NT2/D1 (cell line): ENCODE measurements at regions not wholly inside any gene's neighbourhood (a gene's known extent, or its start where the extent isn't known, plus 50 kb on each side); places are given as distances from the start of the nearest gene placed in this dataset.

Experiments
- DNase-seq: peaks from one replicate; pipeline ENCODE4 v3.0.0-alpha.2; 2011; ENCODE audit warnings: low read depth, low spot score
- H3K27me3 ChIP-seq: 2 replicates; pipeline ENCODE4 v1.6.0; 2011; ENCODE audit warnings: mild to moderate bottlenecking; ENCODE audit not compliant: insufficient read length, insufficient read depth
- H3K36me3 ChIP-seq: 2 replicates; pipeline ENCODE4 v1.6.1; 2011; ENCODE audit warnings: mild to moderate bottlenecking, low read length, mixed read lengths; ENCODE audit not compliant: insufficient read depth, insufficient read length
- H3K4me1 ChIP-seq: 2 replicates; pipeline ENCODE4 v1.5.1; 2011; ENCODE audit not compliant: insufficient read depth, insufficient read length
- H3K4me3 ChIP-seq: 2 replicates; pipeline ENCODE4 v1.5.1; 2011; ENCODE audit warnings: low read depth; ENCODE audit not compliant: insufficient read length
- H3K9ac ChIP-seq: 2 replicates; pipeline ENCODE4 v1.6.0; 2011; ENCODE audit warnings: low read depth; ENCODE audit not compliant: insufficient read length
- H3K9me3 ChIP-seq: 2 replicates; pipeline ENCODE4 v1.5.1; 2011; ENCODE audit warnings: mild to moderate bottlenecking, low read length; ENCODE audit not compliant: insufficient read depth
- SUZ12 ChIP-seq: IDR thresholded peaks from 2 replicates; pipeline ENCODE4 v1.6.1; 2011; ENCODE audit not compliant: insufficient read length, insufficient read depth; ENCODE audit errors: extremely low read depth
- YY1 ChIP-seq: IDR thresholded peaks from 2 replicates; pipeline ENCODE4 v1.6.1; 2011; ENCODE audit not compliant: insufficient read length, insufficient read depth
- ZNF274 ChIP-seq: IDR thresholded peaks from 2 replicates; pipeline ENCODE4 v1.6.1; 2011; ENCODE audit warnings: mild to moderate bottlenecking, low read depth, low read length

DNA sequence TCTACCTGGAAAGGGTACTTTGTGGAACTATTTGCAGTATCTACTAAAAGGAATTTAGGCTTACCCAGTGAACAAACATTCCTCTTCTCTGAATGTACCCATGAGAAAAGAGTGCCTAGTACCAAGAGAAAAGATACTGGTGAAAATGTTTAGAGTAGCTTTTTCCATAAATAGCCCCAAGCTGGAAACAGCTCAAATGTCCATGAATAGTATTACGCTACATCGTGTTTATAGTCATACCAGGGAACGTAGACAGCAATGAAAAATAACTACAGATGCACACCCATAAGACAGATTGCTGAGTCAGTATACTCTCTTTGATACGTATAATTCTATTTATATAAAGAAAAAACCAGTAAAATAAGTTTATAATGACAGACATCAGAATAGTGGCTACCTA is 285.9 kb downstream of the KLF6 start:
- no peak for DNase-seq
- peaks cover 8% of the 10 kb centered on the region for H3K4me1 ChIP-seq
- no peaks in the 10 kb centered on the region for H3K36me3 ChIP-seq
- peaks cover 4% of the 10 kb centered on the region; the same call in 1 of the 2 replicates for H3K9me3 ChIP-seq
- H3K9ac ChIP-seq = no peak overlapping the region
- H3K27me3 ChIP-seq = no peaks in the 10 kb centered on the region
- H3K4me3 ChIP-seq = no peak overlapping the region
- TF ChIP-seq ZNF274 (no peak), SUZ12 (no peak), YY1 (no peak)

DNA sequence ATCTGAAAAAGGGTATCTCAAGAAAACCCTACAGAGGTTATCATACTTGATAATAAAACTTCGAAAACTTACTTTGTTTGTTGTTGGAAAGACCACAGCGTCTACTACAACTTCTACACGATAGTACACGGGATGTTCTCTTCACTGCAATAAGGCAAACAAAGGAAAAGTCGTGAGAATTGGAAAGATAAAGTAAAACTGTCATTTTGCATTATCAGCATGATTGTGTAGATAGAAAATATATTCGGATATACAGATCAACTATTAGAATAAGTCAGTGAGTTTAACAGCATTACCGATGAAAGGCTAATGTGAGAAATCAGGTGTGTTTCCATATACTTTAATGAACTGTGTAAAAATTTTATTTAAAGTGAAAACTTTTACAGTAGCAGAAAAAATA is 287.4 kb downstream of the KLF6 start:
- Histone ChIP-seq H3K4me1 (peaks cover 7% of the 10 kb centered on the region), H3K9me3 (peaks cover 4% of the 10 kb centered on the region; the same call in 1 of the 2 replicates), H3K27me3 (no peaks in the 10 kb centered on the region), H3K4me3 (no peak overlapping the region), H3K9ac (no peak overlapping the region), H3K36me3 (no peaks in the 10 kb centered on the region)
- TF ChIP-seq YY1 (no peak), ZNF274 (no peak), SUZ12 (no peak)
- no peak for DNase-seq

DNA sequence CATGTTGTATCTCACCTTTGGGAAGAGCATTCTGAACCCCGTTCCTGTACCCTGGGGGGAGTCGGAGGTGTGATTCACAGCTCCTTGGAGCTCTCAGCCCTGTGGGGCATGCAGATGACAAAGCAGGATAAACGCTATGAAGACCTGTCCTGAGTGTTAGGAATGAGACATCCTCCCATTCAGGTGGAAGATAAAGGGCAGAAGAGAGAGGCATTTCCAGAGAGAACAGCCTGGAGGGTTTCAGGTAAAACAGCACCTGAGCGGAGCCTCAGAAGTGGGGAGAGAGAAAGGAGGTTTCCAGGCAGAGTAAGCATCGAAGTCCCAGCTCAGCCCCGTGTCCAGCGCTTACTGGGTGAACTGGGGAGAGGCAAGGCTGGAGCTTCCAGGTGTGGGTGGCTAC is 288.9 kb downstream of the KLF6 start:
- Histone ChIP-seq H3K36me3 (no peaks in the 10 kb centered on the region), H3K9ac (no peak overlapping the region), H3K9me3 (peaks cover 4% of the 10 kb centered on the region; the same call in 1 of the 2 replicates), H3K27me3 (no peaks in the 10 kb centered on the region), H3K4me1 (peaks cover 4% of the 10 kb centered on the region), H3K4me3 (no peak overlapping the region)
- no peak for DNase-seq
- no peak for TF ChIP-seq SUZ12
- no peak for TF ChIP-seq YY1
- no peak for TF ChIP-seq ZNF274

DNA sequence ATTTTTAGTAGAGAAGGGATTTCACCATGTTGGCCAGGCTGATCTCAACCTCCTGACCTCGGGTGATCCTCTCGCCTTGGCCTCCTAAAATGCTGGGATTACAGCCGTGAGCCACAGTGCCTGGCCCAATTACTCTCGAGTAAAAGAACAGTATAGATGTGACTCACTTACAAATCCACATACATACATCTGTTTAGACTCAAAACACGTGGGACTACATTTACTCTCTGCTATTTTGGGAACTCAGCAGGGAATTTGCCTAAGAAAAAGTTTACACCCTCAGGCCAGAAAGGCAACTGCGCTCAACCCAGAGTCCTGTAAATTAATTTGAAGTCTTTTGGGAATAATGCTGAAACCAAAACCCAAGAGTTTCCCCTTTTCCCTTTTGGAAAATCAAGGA is 289.7 kb downstream of the KLF6 start:
- DNase-seq = no peak
- Histone ChIP-seq H3K4me1 (peaks cover 4% of the 10 kb centered on the region), H3K9me3 (peaks cover 4% of the 10 kb centered on the region; the same call in 1 of the 2 replicates), H3K4me3 (no peak overlapping the region), H3K36me3 (no peaks in the 10 kb centered on the region), H3K27me3 (no peaks in the 10 kb centered on the region), H3K9ac (no peak overlapping the region)
- TF ChIP-seq SUZ12 (no peak), YY1 (no peak), ZNF274 (no peak)

DNA sequence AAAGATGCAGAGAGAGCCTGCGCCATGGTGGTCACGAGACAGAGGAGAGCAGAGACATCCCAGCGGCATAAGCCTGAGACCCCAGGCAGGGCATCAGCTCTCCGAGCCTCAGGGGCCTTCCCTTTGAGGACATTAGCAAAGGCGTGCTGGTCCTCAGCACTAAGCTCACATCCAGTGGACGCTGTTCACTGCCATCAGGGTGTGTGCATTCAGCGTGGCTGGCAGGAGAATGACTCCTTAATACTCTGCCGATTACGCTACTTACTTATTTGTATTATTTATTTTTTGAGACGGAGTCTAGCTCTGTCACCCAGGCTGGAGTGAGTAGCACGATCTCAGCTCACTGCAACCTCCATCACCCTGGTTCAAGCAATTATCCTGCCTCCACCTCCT is 290.2 kb downstream of the KLF6 start:
- TF ChIP-seq YY1 = no peak
- TF ChIP-seq SUZ12 = no peak
- no peak for TF ChIP-seq ZNF274
- DNase-seq = no peak
- H3K9me3 ChIP-seq = peaks cover 4% of the 10 kb centered on the region; the same call in 1 of the 2 replicates
- no peak overlapping the region for H3K9ac ChIP-seq
- H3K4me1 ChIP-seq = peaks cover 4% of the 10 kb centered on the region
- no peaks in the 10 kb centered on the region for H3K27me3 ChIP-seq
- no peak overlapping the region for H3K4me3 ChIP-seq
- no peaks in the 10 kb centered on the region for H3K36me3 ChIP-seq

DNA sequence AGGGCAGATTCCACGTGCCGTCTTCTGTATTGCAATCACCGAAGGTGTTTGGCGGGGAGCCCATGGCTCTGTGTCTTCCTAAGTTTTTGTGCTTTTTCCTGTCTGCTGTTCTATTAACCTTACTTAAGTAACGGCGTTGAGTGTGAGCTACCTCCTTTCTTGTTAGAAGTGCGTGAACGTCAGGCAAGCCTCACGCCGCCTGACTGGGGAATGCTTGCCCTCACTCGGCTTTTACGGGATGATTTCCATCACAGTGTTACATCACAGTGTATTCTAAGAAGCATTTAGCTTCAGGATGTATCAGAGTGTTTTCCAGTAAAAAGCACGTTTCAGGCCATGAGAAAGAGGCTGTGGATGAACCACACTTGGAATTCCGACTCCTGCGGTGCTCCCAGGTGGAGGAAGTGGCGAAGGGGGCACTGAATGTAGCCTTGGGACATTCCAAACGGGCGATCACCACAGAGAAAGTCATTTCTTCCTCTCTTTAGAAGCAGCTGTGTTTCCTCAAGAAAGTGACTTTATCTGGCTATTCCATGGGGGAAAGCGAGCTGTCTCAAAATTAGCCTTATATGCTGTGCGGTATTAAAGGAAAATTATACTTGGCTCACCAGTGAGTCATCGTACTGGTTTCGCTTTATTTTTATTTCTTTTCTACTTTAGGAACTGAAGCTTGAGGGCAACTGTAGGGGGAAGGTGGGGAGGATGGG is 290.7 kb downstream of the KLF6 start:
- Histone ChIP-seq H3K4me3 (no peak overlapping the region), H3K4me1 (peaks cover 4% of the 10 kb centered on the region), H3K9ac (no peak overlapping the region), H3K36me3 (no peaks in the 10 kb centered on the region), H3K27me3 (no peaks in the 10 kb centered on the region), H3K9me3 (peaks cover 4% of the 10 kb centered on the region; the same call in 1 of the 2 replicates)
- DNase-seq = no peak
- no peak for TF ChIP-seq YY1
- TF ChIP-seq ZNF274 = no peak
- TF ChIP-seq SUZ12 = no peak

DNA sequence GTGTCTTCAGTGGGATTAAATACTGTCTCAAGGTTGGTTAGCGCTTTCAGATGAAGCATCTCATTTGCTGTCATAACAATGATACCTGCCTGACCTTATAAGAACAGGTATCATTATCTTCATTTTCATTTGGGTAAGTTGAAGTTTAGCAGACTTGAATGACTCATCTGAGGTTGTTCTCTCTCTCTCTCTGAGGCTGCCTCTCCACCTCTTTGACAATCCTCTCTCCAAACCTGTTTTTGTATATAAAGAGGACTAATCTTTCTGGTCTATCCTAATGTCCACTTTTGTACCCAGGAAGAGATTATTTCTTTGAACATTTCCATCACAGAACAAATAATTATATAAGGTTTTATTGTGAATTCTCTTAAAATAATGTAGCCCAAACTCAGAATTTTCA is 291.4 kb downstream of the KLF6 start:
- TF ChIP-seq YY1 = no peak
- no peak for TF ChIP-seq SUZ12
- TF ChIP-seq ZNF274 = no peak
- peaks cover 4% of the 10 kb centered on the region for H3K4me1 ChIP-seq
- H3K9me3 ChIP-seq = peaks cover 4% of the 10 kb centered on the region; the same call in 1 of the 2 replicates
- no peak overlapping the region for H3K4me3 ChIP-seq
- no peak for DNase-seq
- H3K27me3 ChIP-seq = no peaks in the 10 kb centered on the region
- H3K9ac ChIP-seq = no peak overlapping the region
- H3K36me3 ChIP-seq = no peaks in the 10 kb centered on the region

DNA sequence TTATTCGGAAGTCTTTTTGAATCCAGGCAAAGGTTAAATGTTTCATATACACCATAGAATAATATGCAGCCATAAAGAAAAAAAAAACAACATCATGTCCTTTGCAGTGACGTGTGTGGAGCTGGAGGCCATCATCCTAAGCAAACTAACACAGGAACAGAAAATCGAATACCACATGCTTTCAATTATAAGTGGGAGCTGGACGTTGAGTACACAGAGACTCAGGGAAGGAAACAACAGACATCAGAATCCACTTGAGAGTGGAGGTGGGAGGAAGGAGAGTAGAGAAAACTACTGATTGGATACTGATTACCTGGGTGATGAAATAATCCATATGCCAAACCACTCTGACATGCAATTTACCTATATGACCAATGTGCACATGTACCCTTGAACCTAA is 293.4 kb downstream of the KLF6 start:
- TF ChIP-seq YY1 (no peak), ZNF274 (no peak), SUZ12 (no peak)
- Histone ChIP-seq H3K9me3 (peaks cover 4% of the 10 kb centered on the region; the same call in 1 of the 2 replicates), H3K9ac (no peak overlapping the region), H3K36me3 (no peaks in the 10 kb centered on the region), H3K4me1 (peaks cover 9% of the 10 kb centered on the region), H3K4me3 (no peak overlapping the region), H3K27me3 (no peaks in the 10 kb centered on the region)
- DNase-seq = no peak
